Prostate gland (tissue), 2 donors: ENCODE measurements at regions not wholly inside any gene's neighbourhood (a gene's known extent, or its start where the extent isn't known, plus 50 kb on each side); places are given as distances from the start of the nearest gene placed in this dataset.

Experiments used
- POLR2A ChIP-seq: fragments of 450-650 bp; IDR thresholded peaks from one replicate; pipeline ENCODE4 v1.6.1; 2016; ENCODE audit warnings: antibody characterized with exemption, mild to moderate bottlenecking
- POLR2AphosphoS5 ChIP-seq: sonication (generic); formaldehyde crosslinking; IDR thresholded peaks from one replicate; pipeline ENCODE4 v1.6.1; 2017; ENCODE audit warnings: antibody characterized with exemption
- TF ChIP-seq, protein P1 (sequence below), 4 experiments: fragments of 200-600 bp in 2 of 4; fragments of 450-650 bp in 2 of 4; sonication (generic) in 2 of 4; IDR thresholded peaks; 1 replicate in 3 of 4; 2 replicates in 1 of 4; pipeline ENCODE4 v1.5.1; 2016 to 2019; ENCODE audit warnings: antibody characterized with exemption in 4 of 4, mild to moderate bottlenecking in 2 of 4, moderate library complexity in 2 of 4

DNA sequence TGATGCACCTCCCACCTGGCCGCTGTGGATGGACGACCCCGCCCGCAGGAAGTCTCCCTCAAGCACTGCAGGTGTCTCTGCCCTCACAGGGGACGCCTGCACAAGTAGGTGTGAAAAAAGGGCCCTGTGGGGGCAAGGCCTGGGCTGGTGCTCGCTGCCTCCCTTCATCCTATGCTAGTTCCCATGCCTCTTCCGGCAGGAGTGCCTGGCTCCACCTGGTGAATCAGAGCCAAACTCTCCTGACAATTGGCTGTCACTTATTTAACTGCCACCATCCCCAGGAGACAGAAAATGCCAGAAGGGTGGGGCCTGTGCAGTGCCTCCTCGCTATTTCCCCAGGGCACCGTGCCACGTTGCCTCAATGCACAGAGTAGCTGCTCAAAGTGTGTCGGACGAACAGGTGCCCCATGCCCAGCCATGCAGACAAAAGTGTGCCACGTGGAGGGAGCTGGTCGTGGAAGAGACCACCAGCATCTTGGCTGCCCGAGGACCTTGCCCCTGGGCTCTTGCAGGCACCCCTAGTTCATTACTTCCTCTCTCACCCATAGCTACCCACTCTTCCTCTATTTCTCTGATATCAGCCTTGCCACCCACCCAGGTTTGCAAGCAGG, 170.7 kb downstream of the SEC14L1 start:
- TF ChIP-seq, protein P1, sequence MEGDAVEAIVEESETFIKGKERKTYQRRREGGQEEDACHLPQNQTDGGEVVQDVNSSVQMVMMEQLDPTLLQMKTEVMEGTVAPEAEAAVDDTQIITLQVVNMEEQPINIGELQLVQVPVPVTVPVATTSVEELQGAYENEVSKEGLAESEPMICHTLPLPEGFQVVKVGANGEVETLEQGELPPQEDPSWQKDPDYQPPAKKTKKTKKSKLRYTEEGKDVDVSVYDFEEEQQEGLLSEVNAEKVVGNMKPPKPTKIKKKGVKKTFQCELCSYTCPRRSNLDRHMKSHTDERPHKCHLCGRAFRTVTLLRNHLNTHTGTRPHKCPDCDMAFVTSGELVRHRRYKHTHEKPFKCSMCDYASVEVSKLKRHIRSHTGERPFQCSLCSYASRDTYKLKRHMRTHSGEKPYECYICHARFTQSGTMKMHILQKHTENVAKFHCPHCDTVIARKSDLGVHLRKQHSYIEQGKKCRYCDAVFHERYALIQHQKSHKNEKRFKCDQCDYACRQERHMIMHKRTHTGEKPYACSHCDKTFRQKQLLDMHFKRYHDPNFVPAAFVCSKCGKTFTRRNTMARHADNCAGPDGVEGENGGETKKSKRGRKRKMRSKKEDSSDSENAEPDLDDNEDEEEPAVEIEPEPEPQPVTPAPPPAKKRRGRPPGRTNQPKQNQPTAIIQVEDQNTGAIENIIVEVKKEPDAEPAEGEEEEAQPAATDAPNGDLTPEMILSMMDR (IDR thresholded peaks at IDR 0.05), result no peak
- TF ChIP-seq POLR2A (no peak), POLR2AphosphoS5 (no peak)
